ENCODE measurements at regions not wholly inside any gene's neighbourhood (a gene's known extent, or its start where the extent isn't known, plus 50 kb on each side); places are given as distances from the start of the nearest gene placed in this dataset.

DNA sequence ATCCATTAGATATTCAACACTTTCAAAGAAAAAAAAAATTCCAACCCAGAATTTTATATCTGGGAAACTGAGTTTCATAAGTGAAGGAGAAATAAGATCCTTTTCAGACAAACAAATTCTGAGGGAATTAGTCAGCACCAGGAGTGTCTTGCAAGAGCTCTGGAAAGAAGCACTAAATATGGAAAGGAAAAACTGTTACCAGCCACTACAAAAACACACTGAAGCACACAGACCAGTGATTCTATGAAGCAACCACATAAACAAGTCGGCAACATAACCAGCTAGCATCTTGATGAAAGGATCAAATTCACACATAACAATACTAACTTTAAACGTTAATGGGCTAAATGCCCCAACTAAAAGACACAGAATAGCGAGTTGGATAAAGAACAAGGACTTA, 368.4 kb upstream of the MIR17HG start:
- intact Hi-C loops (cut with micrococcal nuclease), result no loop called here
- no peak overlapping the region for H3K18ac ChIP-seq (ENCODE audit: low read depth, low read length)
- H3K4me3 ChIP-seq (ENCODE audit: insufficient read depth, low read depth, low read length), result no peak overlapping the region
- H3K36me3 ChIP-seq (ENCODE audit: control insufficient read depth, insufficient read depth, low read length), result no peaks in the 10 kb centered on the region
- ChIA-PET POLR2A (ENCODE audit: unreplicated experiment) (no interaction called here), CTCF (no interaction called here)
- H3K4ac ChIP-seq (ENCODE audit: low read depth, low read length), result no peak overlapping the region
- no CpG with 5 or more reads among the region's 3 CpGs for WGBS, 2 experiments (ENCODE audit: extremely low coverage in 2 of 2, insufficient read length in 1 of 2)
- no peaks in the 10 kb centered on the region for H3K4me1 ChIP-seq (ENCODE audit: control insufficient read depth, insufficient read depth, low read length)
- H2AFZ ChIP-seq (replicated peaks; ENCODE audit: low read length, poor library complexity), result no peak overlapping the region
- H3K27ac ChIP-seq (ENCODE audit: insufficient read depth, low read length), result no peak overlapping the region
- in situ Hi-C loops (cut with MboI; ENCODE audit: low sequenced_read_pairs), result no loop called here
- H3K9me1 ChIP-seq (ENCODE audit: insufficient read depth, low read length), result no peaks in the 10 kb centered on the region
- no peak overlapping the region for H3K23ac ChIP-seq (ENCODE audit: low read depth, low read length)
- H4K8ac ChIP-seq (ENCODE audit: low read depth in 2 of 2, low read length in 2 of 2), result no peak overlapping the region
- H2BK15ac ChIP-seq (ENCODE audit: low read depth, low read length), result no peak overlapping the region
- no peak overlapping the region for H3K14ac ChIP-seq (replicated peaks; ENCODE audit: low read depth, low read length)
- H3K4me2 ChIP-seq (ENCODE audit: low read depth, low read length), result no peak overlapping the region
- no peak overlapping the region for H2AK5ac ChIP-seq (ENCODE audit: low read depth, low read length)
- no peaks in the 10 kb centered on the region for H4K20me1 ChIP-seq (ENCODE audit: insufficient read depth, low read length)
- no peaks in the 10 kb centered on the region for H3K79me1 ChIP-seq (ENCODE audit: low read depth in 1 of 2, low read length in 2 of 2)
- no peak overlapping the region for H2BK5ac ChIP-seq (ENCODE audit: low read depth, low read length, poor library complexity, severe bottlenecking)
- H2BK120ac ChIP-seq (ENCODE audit: low read depth, low read length), result no peak overlapping the region
- no peaks in the 10 kb centered on the region for H3K27me3 ChIP-seq (ENCODE audit: control insufficient read depth, insufficient read depth, low read length)
- no peak overlapping the region for H2BK20ac ChIP-seq (ENCODE audit: low read depth, low read length)
- dilution Hi-C loops (cut with HindIII; ENCODE audit: low sequenced_read_pairs, unreplicated experiment), result no loop called here
- H3K56ac ChIP-seq (ENCODE audit: extremely low read depth, insufficient read depth, low read length), result no peak overlapping the region
- BruUV-seq (replicated peaks), result no TSS peak
- H3K9ac ChIP-seq (ENCODE audit: low read depth, low read length), result no peak overlapping the region
- ATAC-seq (ENCODE audit: low read depth) (no peak), DNase-seq (no peak)
- no peak overlapping the region for H4K5ac ChIP-seq (ENCODE audit: low read depth, low read length)
- H4K91ac ChIP-seq (ENCODE audit: insufficient read depth, low read depth, low read length), result no peak overlapping the region
- no peak overlapping the region for H2AK9ac ChIP-seq (replicated peaks; ENCODE audit: low read depth, low read length, poor library complexity)
- peaks cover 6% of the 10 kb centered on the region for H3K9me3 ChIP-seq (ENCODE audit: control insufficient read depth, insufficient read depth, low read length)
- TF ChIP-seq CEBPB (IDR thresholded peaks at IDR 0.05; ENCODE audit: low read depth, low read length), result no peak
- no peak for TF ChIP-seq FOS (IDR thresholded peaks at IDR 0.05; ENCODE audit: low read depth, low read length)

Measured in IMR-90 (cell line).